ENCODE measurements at regions not wholly inside any gene's neighbourhood (a gene's known extent, or its start where the extent isn't known, plus 50 kb on each side); places are given as distances from the start of the nearest gene placed in this dataset.
"Not testable (repeated sequence)": the region's sequence is repeated elsewhere in the genome, so short reads cannot be mapped to it uniquely, and the experiment has no call there.

DNA sequence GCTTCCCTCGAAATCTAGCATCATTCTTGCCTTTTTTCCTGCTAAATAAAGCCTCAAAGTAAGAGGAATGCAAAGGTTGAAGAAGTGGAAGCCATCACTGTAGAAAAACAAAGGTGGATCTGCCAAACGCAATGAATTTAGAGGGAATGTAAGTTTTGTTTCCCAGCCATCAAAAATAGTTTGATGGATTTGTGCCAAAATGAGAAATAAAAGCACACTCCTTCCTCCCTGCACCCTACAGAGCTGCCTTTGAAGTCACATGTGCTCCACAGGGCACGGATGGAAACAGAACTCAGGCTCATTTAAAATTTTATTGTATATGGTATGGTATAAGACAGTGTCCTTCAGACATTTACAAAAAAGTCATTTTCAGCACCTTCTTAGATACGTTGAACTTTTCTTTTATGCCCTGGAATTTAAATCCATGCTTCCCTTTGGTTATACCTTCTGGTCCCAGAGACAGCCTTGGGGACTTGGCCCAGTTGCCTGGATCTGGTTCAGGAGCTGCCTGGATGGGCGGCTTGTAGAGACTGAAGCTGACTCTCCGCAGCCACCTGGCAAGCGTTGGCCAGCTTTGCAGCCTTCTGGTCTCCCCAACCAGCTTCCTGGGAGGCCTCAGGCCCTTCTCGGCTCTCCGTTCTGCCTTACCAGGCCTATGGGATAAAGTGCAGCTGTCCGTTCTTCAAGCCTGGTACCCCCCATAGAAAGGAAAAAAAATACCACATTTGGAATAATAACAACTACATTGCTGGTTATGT, 228.5 kb upstream of the NEBL start:
- Histone ChIP-seq H3K79me2 (ENCODE audit: low read depth) (no peaks in the 10 kb centered on the region), H4K20me1 (ENCODE audit: insufficient read depth) (no peaks in the 10 kb centered on the region), H3K4me3 (no peak overlapping the region), H3K36me3 (ENCODE audit: low read depth) (no peaks in the 10 kb centered on the region), H3K4me1 (replicated peaks; ENCODE audit: insufficient read depth) (no peaks in the 10 kb centered on the region), H3K9me3 (ENCODE audit: insufficient read depth, low read depth) (no peaks in the 10 kb centered on the region), H3F3A (ENCODE audit: insufficient read depth, low read depth) (no peaks in the 10 kb centered on the region), H3K27me3 (ENCODE audit: insufficient read depth, low read depth) (no peaks in the 10 kb centered on the region), H3K9me2 (ENCODE audit: insufficient read depth) (no peaks in the 10 kb centered on the region), H3K4me2 (no peak overlapping the region), H2AFZ (no peak overlapping the region), H3K27ac (no peak overlapping the region)
- BruUV-seq (replicated peaks): no TSS peak
- intact Hi-C loops (cut with micrococcal nuclease; ENCODE audit: unreplicated experiment): no loop called here
- ChIA-PET CTCF (no interaction called here), POLR2A (ENCODE audit: unreplicated experiment) (no interaction called here)
- DNase-seq: no peak
- TF ChIP-seq, protein P1, sequence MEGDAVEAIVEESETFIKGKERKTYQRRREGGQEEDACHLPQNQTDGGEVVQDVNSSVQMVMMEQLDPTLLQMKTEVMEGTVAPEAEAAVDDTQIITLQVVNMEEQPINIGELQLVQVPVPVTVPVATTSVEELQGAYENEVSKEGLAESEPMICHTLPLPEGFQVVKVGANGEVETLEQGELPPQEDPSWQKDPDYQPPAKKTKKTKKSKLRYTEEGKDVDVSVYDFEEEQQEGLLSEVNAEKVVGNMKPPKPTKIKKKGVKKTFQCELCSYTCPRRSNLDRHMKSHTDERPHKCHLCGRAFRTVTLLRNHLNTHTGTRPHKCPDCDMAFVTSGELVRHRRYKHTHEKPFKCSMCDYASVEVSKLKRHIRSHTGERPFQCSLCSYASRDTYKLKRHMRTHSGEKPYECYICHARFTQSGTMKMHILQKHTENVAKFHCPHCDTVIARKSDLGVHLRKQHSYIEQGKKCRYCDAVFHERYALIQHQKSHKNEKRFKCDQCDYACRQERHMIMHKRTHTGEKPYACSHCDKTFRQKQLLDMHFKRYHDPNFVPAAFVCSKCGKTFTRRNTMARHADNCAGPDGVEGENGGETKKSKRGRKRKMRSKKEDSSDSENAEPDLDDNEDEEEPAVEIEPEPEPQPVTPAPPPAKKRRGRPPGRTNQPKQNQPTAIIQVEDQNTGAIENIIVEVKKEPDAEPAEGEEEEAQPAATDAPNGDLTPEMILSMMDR (conservative IDR thresholded peaks at IDR 0.05): no peak
- TF ChIP-seq EZH2 (IDR thresholded peaks at IDR 0.05; ENCODE audit: low read depth): no peak

DNA sequence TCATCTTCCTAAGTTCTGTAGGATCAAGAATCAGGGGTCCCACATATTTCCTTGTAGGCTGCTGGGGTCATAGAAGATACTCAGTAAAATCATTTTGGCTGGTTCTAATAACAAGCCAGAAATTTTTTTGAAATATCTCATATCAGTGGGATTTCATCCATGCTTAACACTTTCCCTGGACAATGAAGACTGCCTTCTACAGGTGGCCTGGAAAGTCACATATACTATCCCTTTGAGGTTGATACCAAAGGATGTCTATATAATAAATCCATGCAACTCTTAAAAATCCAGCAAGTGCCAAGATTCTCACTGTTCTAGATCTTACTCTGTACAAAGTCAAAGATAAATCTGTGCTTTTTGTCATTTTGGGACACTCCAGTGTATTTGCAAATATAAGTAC, 225.8 kb upstream of the NEBL start:
- CTCF ChIA-PET: no interaction called here
- H3K36me3 ChIP-seq (ENCODE audit: low read depth): no peaks in the 10 kb centered on the region
- no peak for DNase-seq
- no peak overlapping the region for H2AFZ ChIP-seq
- TF ChIP-seq EZH2 (IDR thresholded peaks at IDR 0.05; ENCODE audit: low read depth): no peak
- TF ChIP-seq, protein P1 (conservative IDR thresholded peaks at IDR 0.05): no peak
- no peak overlapping the region for H3K4me2 ChIP-seq
- H4K20me1 ChIP-seq (ENCODE audit: insufficient read depth): no peaks in the 10 kb centered on the region
- H3K9me2 ChIP-seq (ENCODE audit: insufficient read depth): no peaks in the 10 kb centered on the region
- intact Hi-C loops (cut with micrococcal nuclease; ENCODE audit: unreplicated experiment): no loop called here
- no peaks in the 10 kb centered on the region for H3K4me1 ChIP-seq (replicated peaks; ENCODE audit: insufficient read depth)
- H3K27me3 ChIP-seq (ENCODE audit: insufficient read depth, low read depth): no peaks in the 10 kb centered on the region
- no peak overlapping the region for H3K27ac ChIP-seq
- no peaks in the 10 kb centered on the region for H3K79me2 ChIP-seq (ENCODE audit: low read depth)
- H3K4me3 ChIP-seq: no peak overlapping the region
- POLR2A ChIA-PET (ENCODE audit: unreplicated experiment): no interaction called here
- H3F3A ChIP-seq (ENCODE audit: insufficient read depth, low read depth): no peaks in the 10 kb centered on the region
- H3K9me3 ChIP-seq (ENCODE audit: insufficient read depth, low read depth): no peaks in the 10 kb centered on the region
- no TSS peak for BruUV-seq (replicated peaks)

DNA sequence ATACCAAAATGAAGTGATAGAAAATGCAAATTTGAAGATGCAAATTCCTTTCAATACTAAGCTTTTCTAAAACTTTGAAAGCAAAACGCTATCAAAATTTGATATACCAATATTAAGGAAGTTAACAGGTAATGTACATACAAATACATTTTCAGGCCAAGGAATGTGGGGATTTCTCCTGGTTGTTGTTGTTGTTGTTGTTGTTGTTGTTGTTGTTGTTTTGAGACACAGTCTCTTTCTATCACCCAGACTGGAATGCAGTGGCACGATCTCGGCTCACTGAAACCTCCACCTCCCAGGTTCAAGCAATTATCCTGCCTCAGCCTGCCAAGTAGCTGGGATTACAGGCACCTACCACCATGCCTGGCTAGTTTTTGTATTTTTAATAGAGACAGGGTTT, 224.7 kb upstream of the NEBL start:
- H3K27me3 ChIP-seq (ENCODE audit: insufficient read depth, low read depth); DNase-seq; POLR2A ChIA-PET (ENCODE audit: unreplicated experiment); H3K4me1 ChIP-seq (replicated peaks; ENCODE audit: insufficient read depth); CTCF ChIA-PET; H3K36me3 ChIP-seq (ENCODE audit: low read depth); intact Hi-C loops (cut with micrococcal nuclease; ENCODE audit: unreplicated experiment); H3K4me2 ChIP-seq; H4K20me1 ChIP-seq (ENCODE audit: insufficient read depth); H3K9me2 ChIP-seq (ENCODE audit: insufficient read depth); H3F3A ChIP-seq (ENCODE audit: insufficient read depth, low read depth); H3K4me3 ChIP-seq; H3K27ac ChIP-seq; H2AFZ ChIP-seq; H3K79me2 ChIP-seq (ENCODE audit: low read depth); BruUV-seq (replicated peaks); H3K9me3 ChIP-seq (ENCODE audit: insufficient read depth, low read depth): not testable (repeated sequence)

DNA sequence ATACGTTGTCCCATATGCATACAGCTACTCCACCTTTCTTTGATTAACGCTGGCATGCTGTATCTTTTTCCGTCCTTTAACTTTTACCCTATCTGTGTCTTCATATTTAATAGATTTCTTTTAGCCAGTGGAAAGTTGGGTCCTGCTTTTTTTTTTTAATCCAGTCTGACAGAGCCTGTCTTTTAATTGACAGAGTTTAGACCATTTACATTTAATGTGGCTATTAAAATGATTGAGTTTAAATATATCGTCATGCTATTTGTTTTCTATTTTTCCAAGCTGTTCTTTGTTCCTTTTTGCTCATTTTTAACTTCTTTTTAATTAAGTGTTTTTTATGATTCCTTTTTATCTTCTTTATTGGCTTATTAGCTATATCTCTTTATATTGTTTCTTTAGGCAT, 217.6 kb upstream of the NEBL start:
- no peaks in the 10 kb centered on the region for H3K4me1 ChIP-seq (replicated peaks; ENCODE audit: insufficient read depth)
- CTCF ChIA-PET: no interaction called here
- H3K9me3 ChIP-seq (ENCODE audit: insufficient read depth, low read depth): no peaks in the 10 kb centered on the region
- POLR2A ChIA-PET (ENCODE audit: unreplicated experiment): no interaction called here
- no peaks in the 10 kb centered on the region for H3K9me2 ChIP-seq (ENCODE audit: insufficient read depth)
- no TSS peak for BruUV-seq (replicated peaks)
- H2AFZ ChIP-seq: no peak overlapping the region
- DNase-seq: no peak
- no peak overlapping the region for H3K4me2 ChIP-seq
- intact Hi-C loops (cut with micrococcal nuclease; ENCODE audit: unreplicated experiment): no loop called here
- no peaks in the 10 kb centered on the region for H3K27me3 ChIP-seq (ENCODE audit: insufficient read depth, low read depth)
- H4K20me1 ChIP-seq (ENCODE audit: insufficient read depth): no peaks in the 10 kb centered on the region
- no peak overlapping the region for H3K4me3 ChIP-seq
- no peaks in the 10 kb centered on the region for H3F3A ChIP-seq (ENCODE audit: insufficient read depth, low read depth)
- no peaks in the 10 kb centered on the region for H3K79me2 ChIP-seq (ENCODE audit: low read depth)
- TF ChIP-seq, protein P1 (conservative IDR thresholded peaks at IDR 0.05): no peak
- TF ChIP-seq EZH2 (IDR thresholded peaks at IDR 0.05; ENCODE audit: low read depth): no peak
- H3K27ac ChIP-seq: no peak overlapping the region
- no peaks in the 10 kb centered on the region for H3K36me3 ChIP-seq (ENCODE audit: low read depth)
